Mucosa of stomach (tissue), 1 donor: ENCODE measurements at regions not wholly inside any gene's neighbourhood (a gene's known extent, or its start where the extent isn't known, plus 50 kb on each side); places are given as distances from the start of the nearest gene placed in this dataset.

Experiments
- H3K27me3 ChIP-seq: one replicate; pipeline ENCODE4 v1.7.0; 2013; ENCODE audit warnings: mild to moderate bottlenecking, low read length; ENCODE audit not compliant: control insufficient read depth, insufficient read depth
- H3K36me3 ChIP-seq: one replicate; pipeline ENCODE4 v1.7.0; 2013; ENCODE audit warnings: low read length; ENCODE audit not compliant: control insufficient read depth, insufficient read depth
- H3K4me1 ChIP-seq: one replicate; pipeline ENCODE4 v1.7.0; 2013; ENCODE audit warnings: mild to moderate bottlenecking, low read length; ENCODE audit not compliant: control insufficient read depth, insufficient read depth
- H3K4me3 ChIP-seq: one replicate; pipeline ENCODE4 v1.7.0; 2013; ENCODE audit warnings: low read length
- H3K9ac ChIP-seq: one replicate; pipeline ENCODE4 v1.7.0; 2013; ENCODE audit warnings: mild to moderate bottlenecking, low read length, moderate library complexity
- H3K9me3 ChIP-seq: one replicate; pipeline ENCODE4 v1.7.0; 2013; ENCODE audit warnings: mild to moderate bottlenecking, low read length, moderate library complexity; ENCODE audit not compliant: control insufficient read depth
- donor health status: Pancreatic carcinoma.

DNA sequence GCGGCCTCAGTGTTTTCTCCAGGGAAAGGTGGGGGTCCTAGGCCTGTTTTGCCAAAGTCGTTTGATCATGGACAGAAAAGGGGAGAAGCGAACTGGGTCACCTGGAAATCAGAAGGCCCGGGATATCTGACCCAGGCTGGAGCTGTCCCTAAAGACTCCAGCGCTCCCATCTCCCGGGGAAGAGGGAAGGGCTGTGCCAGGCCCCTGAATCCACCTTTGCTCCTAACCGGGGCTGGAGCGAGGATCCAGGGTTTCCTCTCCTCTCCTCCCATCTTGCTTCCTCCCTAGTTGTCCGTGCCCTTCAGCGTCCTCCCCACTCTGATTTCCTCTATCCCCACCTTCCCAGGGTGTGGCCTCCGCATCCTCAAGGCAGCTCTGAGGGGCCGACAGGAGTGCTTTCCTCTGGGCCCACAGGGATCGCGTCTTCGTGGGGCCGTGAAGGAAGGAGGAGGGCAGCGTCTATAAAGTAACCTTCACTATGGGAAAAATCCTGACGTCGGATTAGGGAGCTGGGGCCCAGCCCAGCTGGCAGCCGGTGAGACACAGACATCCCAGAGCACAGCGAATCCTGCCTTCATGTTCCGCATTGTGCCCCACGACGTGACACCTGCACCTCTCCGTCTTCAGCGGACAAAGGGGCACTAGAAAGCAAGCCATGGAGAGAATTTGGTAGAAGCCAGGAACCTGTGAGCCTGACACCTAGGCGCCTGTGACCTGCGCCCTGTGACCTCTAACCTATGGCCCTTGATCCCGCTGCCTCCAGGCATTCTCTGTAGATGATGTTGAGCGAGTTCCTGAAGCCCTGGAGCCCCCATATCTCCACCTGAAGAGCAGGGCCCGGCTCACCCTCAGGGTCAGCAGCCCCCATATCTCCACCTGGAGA, 212.7 kb upstream of the SALL3 start:
- no peaks in the 10 kb centered on the region for H3K36me3 ChIP-seq
- H3K4me3 ChIP-seq = no peak overlapping the region
- no peak overlapping the region for H3K9ac ChIP-seq
- H3K4me1 ChIP-seq = peaks cover 8% of the 10 kb centered on the region
- no peaks in the 10 kb centered on the region for H3K9me3 ChIP-seq
- H3K27me3 ChIP-seq = peaks cover 9% of the 10 kb centered on the region

DNA sequence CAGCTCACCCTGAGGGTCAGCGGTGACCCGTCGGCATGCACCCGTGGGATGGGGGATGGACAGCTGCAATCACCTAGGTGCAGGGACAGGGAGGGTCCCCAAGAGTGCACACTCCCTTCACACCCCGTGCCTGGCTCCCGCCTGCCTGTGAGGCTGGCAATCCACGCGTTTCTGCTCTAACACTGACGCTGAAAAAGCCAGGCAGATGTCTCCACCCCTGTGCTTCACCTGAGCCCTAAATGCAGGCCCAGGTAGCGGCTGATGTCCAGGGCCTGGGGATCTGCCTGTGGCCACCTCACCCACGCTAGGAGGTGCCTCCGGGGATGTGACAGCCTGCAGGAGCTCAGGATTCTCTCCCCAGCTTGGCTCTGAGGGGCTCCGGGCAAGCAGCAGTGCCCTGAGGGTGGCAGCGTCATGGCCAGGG, 212.0 kb upstream of the SALL3 start:
- Histone ChIP-seq H3K4me3 (no peak overlapping the region), H3K27me3 (peaks cover 9% of the 10 kb centered on the region), H3K4me1 (peaks cover 8% of the 10 kb centered on the region), H3K9ac (no peak overlapping the region), H3K36me3 (no peaks in the 10 kb centered on the region), H3K9me3 (no peaks in the 10 kb centered on the region)

DNA sequence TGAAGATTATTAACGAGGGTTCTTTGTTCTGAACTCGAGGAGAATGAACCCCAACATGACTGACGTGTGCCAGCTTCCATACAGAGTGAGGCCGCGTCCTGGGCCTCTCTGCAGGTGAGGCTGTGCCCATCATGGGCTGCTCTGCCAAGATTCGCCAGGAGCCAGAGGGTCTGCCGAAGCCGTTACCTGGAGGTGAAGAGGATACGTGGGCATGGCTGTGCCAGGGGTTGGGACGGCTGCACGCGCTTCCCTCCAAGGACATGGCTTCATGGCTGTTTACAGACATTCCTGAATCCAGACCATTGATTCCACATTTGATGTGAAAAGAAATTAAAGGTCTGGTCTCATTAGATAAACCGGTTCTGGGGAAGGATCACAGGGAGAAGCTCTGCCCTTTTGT, 211.4 kb upstream of the SALL3 start:
- no peak overlapping the region for H3K4me3 ChIP-seq
- H3K4me1 ChIP-seq = peaks cover 8% of the 10 kb centered on the region
- H3K9ac ChIP-seq = no peak overlapping the region
- no peaks in the 10 kb centered on the region for H3K9me3 ChIP-seq
- H3K27me3 ChIP-seq = peaks cover 9% of the 10 kb centered on the region
- H3K36me3 ChIP-seq = no peaks in the 10 kb centered on the region

DNA sequence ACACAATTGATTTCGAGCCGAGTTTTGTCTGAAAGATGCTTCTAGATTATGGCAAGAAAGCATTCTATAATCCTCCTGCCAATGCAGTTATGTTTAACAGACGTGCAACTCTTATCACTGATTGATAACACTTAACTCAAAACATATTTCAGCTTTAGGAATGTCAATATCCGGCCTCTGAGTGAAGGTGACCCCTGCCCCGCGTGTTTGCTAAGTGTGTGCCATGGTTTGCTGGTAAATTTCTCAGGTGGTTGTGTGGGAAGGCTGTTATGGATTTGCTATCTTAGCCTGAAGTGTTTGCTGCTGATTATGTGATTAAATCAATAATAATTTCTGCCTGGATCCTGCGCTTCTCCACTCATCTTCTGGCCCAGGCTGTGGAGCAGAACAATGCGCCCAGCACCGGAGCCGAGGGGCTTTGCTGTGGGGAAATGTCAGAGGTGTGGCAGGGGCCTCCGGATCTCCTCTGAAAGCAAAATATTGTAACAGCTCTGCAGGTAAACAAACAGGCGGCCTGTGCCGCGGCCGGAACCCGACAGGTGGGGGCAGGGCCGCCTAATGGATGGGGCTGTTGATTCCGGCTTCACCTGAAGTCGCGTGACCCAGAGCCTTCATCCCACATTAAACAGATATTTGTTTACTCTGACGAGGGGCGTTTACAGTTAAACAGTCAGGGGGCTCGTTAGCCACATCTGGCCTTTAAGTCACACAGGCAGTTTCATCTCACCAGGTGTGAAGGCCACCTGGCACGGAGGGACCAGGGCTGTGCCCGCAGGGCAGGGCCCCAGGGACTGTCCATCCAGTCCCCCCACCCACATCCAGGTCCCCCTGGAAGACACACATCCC, 210.7 kb upstream of the SALL3 start:
- H3K4me1 ChIP-seq = peaks cover 8% of the 10 kb centered on the region
- H3K9ac ChIP-seq = no peak overlapping the region
- H3K9me3 ChIP-seq = no peaks in the 10 kb centered on the region
- H3K27me3 ChIP-seq = peaks cover 9% of the 10 kb centered on the region
- no peaks in the 10 kb centered on the region for H3K36me3 ChIP-seq
- H3K4me3 ChIP-seq = no peak overlapping the region

DNA sequence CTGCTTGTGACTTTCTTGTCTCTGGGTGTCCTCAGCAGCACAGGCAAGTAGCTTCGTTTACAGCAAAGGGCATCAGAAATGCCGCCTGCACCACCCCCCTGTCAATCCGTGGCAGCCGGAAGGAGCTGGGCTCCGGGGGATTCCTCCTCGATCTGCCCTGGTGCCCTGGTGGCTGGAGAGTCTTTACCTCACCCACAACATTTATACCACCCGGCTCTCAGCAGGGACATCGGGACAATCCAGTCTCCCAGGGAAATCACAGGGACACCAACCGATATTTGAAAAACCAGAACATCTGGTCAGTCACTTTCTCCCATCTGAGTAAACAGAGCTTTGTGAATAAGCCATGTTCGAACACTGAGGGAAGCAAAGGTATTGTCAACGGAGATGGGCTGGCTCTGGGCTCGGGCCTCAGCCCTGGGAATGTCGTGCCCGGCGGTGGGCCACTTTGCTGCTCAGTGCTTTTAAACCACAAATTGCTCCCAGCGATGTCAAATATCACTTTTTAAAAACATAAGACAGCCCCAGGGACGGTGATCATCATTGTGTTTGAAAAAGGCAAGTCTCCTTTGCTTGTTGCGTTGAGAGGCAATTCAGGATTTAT, 210.0 kb upstream of the SALL3 start:
- no peaks in the 10 kb centered on the region for H3K36me3 ChIP-seq
- H3K9me3 ChIP-seq = no peaks in the 10 kb centered on the region
- no peak overlapping the region for H3K4me3 ChIP-seq
- peaks cover 9% of the 10 kb centered on the region for H3K27me3 ChIP-seq
- H3K4me1 ChIP-seq = peaks cover 8% of the 10 kb centered on the region
- H3K9ac ChIP-seq = no peak overlapping the region

DNA sequence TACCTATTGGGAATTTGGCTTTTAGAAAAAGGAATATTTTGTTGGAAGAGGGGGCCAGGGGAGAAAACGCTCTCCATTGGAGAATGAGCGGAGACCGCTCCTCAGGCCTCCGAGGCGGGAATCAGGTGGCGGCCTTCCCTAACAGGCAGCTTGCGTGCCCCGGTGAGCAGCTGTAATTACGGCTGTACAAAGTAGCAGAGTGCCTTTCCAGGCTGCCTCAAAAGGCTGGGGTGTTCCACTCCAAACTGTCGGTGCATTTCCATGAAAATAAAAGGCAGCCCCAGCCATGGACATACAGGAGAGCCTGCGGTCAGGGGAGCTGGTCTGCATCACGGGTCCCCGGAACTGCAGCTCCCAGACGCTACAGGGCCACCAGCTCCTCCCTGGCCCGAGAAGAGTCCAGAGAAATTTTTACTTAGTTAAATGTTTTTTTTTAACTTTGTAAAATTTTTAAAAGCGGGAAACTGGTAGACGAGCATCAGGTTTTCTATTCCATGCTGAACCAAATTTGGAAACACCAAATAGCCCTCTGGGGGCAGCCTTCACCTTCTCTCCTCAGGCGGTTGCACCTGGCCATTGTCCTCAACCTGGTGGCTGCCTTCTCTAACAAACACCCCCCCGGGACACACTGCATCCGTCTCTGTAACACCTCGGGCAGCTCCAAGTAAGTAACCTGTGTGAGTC, 209.3 kb upstream of the SALL3 start:
- no peaks in the 10 kb centered on the region for H3K36me3 ChIP-seq
- H3K27me3 ChIP-seq = peaks cover 9% of the 10 kb centered on the region
- peaks cover 8% of the 10 kb centered on the region for H3K4me1 ChIP-seq
- no peak overlapping the region for H3K4me3 ChIP-seq
- H3K9ac ChIP-seq = no peak overlapping the region
- no peaks in the 10 kb centered on the region for H3K9me3 ChIP-seq

DNA sequence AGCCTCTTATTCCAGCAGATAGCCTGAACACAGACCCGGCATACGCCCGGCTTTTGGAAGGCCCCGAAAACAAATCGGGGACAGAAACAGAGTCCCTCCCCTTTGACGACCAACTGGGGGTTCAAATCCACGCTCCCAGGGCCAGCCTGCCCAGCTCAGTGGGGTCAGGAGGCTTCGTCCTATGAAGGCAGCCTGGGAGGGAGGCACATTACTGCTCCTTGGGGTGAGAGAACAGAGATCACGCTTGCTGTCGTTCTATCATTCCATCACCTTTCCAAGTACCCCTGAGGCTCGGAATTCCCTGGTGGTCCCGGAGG, 208.8 kb upstream of the SALL3 start:
- Histone ChIP-seq H3K27me3 (peaks cover 9% of the 10 kb centered on the region), H3K36me3 (no peaks in the 10 kb centered on the region), H3K4me1 (peaks cover 8% of the 10 kb centered on the region), H3K4me3 (no peak overlapping the region), H3K9ac (no peak overlapping the region), H3K9me3 (no peaks in the 10 kb centered on the region)

DNA sequence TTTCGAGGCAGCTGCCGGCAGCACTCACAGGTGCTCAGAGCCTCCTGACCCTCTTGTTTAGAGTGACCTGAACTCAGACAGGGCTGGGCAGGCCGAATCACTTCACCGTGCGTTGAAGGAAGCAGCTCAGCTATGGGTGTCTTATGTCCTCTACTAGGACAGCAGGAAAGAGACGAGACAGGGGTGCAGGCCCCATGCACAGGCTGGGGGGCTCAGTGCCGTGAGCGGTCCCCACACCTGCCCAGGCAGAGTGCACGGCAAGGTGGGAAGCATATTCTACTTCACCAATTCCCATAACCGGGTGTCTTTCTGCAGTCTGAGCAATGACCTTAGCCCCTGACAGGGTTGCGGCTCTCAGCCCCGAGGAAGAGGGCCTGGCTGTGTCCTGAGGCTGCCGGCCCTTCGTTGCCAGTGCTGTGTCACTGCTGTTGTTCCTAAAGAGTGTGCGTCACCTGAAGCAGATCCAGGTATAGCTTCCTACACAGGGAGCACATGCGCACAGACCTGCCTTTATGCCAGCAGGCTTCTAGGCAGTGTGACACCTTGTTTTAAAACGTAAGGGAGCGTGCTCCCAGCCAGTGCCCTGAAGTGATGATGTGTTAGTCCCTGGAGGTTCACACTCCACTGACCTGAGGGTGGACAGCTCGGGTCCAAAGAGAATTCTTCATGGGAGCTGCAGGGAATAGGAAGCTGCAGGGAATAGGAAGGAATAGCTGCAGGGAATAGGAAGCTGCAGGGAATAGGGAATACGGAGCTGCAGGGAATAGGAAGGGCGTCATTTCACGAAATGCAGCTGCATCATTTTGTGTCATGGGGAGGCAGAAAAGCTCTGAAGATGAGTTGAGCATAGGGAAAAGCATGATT, 207.9 kb upstream of the SALL3 start:
- Histone ChIP-seq H3K9ac (no peak overlapping the region), H3K27me3 (peaks cover 9% of the 10 kb centered on the region), H3K4me3 (no peak overlapping the region), H3K9me3 (no peaks in the 10 kb centered on the region), H3K36me3 (no peaks in the 10 kb centered on the region), H3K4me1 (peaks cover 8% of the 10 kb centered on the region)

DNA sequence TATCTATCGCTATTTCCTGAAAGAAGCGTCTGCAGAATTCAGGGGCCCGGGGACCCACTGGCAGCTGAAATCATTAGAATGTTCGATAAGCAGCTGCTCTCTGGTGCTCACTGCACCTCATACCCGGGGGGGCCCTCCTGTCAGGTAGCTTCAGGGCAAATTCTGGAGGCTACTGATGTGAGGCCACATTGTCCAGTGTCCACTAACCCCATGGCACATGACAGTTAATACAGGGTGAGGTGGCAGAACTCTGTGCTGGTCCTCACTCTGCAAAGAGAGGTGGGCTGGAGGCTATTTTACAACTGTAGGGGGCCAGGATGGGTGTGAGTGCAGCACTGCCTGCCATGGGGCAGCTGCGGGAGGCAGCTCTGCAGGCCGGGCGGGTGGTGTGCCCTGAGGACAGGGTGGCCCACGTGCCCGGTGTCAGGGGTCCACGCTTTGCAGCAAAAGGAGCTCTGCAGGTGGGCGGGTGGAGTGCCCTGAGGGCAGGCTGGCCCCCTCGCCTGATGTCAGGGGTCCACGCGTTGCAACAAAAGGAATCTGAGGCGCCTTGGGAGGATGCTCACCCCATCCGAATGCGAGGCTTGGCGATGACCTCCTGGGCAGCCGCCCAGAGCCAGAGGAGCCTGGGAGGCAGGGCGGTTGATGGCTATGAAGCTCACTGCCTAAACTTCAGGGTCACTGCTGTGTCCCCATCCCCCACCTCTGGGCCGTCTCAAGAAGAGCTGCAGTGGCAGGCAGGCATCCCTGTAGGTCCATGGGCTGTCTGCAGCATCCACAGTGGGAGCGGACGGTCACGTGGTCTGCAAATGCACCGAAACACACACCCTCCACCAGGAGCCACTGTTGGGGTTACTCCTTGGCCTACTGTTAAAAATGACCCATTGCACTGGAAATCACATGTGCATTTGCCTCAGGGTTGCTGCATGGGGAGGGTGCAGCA, 207.0 kb upstream of the SALL3 start:
- Histone ChIP-seq H3K9ac (no peak overlapping the region), H3K27me3 (peaks cover 9% of the 10 kb centered on the region), H3K4me3 (no peak overlapping the region), H3K4me1 (peaks cover 8% of the 10 kb centered on the region), H3K9me3 (no peaks in the 10 kb centered on the region), H3K36me3 (no peaks in the 10 kb centered on the region)

DNA sequence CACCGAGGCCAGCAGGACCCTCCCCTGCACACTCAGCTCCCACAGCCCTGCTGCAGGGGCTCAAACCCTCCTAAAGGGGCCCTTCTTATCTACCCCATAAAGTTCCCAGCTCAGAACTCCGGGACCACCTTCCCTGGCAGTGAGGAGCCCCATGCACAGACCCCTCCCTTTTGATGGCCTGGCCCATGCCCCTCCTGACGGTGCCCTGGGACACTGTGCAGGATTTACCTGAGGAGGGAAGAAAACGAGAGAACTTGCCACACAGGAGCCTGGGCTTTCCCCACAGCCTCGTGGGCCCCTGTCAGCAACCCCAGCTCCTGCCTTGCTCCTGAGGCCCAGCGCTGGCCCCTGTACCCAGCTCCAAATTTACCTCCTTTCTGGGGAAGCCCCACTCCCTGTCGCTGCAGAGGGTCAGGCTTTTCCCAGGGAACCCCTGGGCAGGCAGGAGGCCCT, 206.3 kb upstream of the SALL3 start:
- no peaks in the 10 kb centered on the region for H3K36me3 ChIP-seq
- no peak overlapping the region for H3K4me3 ChIP-seq
- H3K27me3 ChIP-seq = peaks cover 9% of the 10 kb centered on the region
- no peak overlapping the region for H3K9ac ChIP-seq
- no peaks in the 10 kb centered on the region for H3K9me3 ChIP-seq
- H3K4me1 ChIP-seq = peaks cover 8% of the 10 kb centered on the region
